Astrocyte (in vitro differentiated cells and primary cell): ENCODE measurements at regions not wholly inside any gene's neighbourhood (a gene's known extent, or its start where the extent isn't known, plus 50 kb on each side); places are given as distances from the start of the nearest gene placed in this dataset.

Source experiments
- DNase-seq: peaks from one replicate; pipeline ENCODE4 v3.0.0-alpha.2; 2010; ENCODE audit warnings: low read depth
- FAIRE-seq: peaks from 2 replicates; lab custom pipeline; 2011; peaks lifted over from hg19 to GRCh38; lab: Jason Lieb, UNC
- H2AFZ ChIP-seq: 2 replicates; pipeline ENCODE4 v1.6.0; 2012; ENCODE audit warnings: low read depth, low read length, inconsistent platforms
- H3K27ac ChIP-seq: 2 replicates; pipeline ENCODE4 v1.5.1; 2011; ENCODE audit warnings: low read depth, low read length, inconsistent platforms
- H3K27me3 ChIP-seq: 2 replicates; pipeline ENCODE4 v1.6.0; 2011; ENCODE audit warnings: low read length, inconsistent platforms; ENCODE audit not compliant: insufficient read depth
- H3K36me3 ChIP-seq: 2 replicates; pipeline ENCODE4 v1.5.1; 2011; ENCODE audit warnings: low read length, inconsistent platforms; ENCODE audit not compliant: insufficient read depth
- H3K4me1 ChIP-seq: 2 replicates; pipeline ENCODE4 v1.5.1; 2011; ENCODE audit warnings: low read length, inconsistent platforms; ENCODE audit not compliant: insufficient read depth
- H3K4me2 ChIP-seq: 2 replicates; pipeline ENCODE4 v1.6.0; 2012; ENCODE audit warnings: low read length, inconsistent platforms
- H3K4me3 ChIP-seq: 2 replicates; pipeline ENCODE4 v1.5.1; 2011; ENCODE audit warnings: low read depth, mild to moderate bottlenecking, low read length, inconsistent platforms; ENCODE audit not compliant: insufficient read depth
- H3K79me2 ChIP-seq: 2 replicates; pipeline ENCODE4 v1.6.0; 2012; ENCODE audit warnings: mild to moderate bottlenecking, low read length, inconsistent platforms; ENCODE audit not compliant: insufficient read depth
- H3K9ac ChIP-seq: 2 replicates; pipeline ENCODE4 v1.6.0; 2012; ENCODE audit warnings: mild to moderate bottlenecking, low read length, inconsistent platforms
- H3K9me3 ChIP-seq: 2 replicates; pipeline ENCODE4 v1.5.1; 2012; ENCODE audit warnings: low read depth, mild to moderate bottlenecking, low read length, inconsistent platforms; ENCODE audit not compliant: insufficient read depth
- H4K20me1 ChIP-seq: 2 replicates; pipeline ENCODE4 v1.6.0; 2012; ENCODE audit warnings: low read length, inconsistent platforms; ENCODE audit not compliant: insufficient read depth
- H3K27ac Mint-ChIP-seq: one replicate; pipeline ENCODE4 v1.8.0; 2021; ENCODE audit warnings: mild to moderate bottlenecking, mixed read lengths; ENCODE audit not compliant: unreplicated experiment
- H3K27me3 Mint-ChIP-seq: one replicate; pipeline ENCODE4 v1.8.0; 2021; ENCODE audit warnings: low read depth, mixed read lengths; ENCODE audit not compliant: unreplicated experiment
- H3K36me3 Mint-ChIP-seq: one replicate; pipeline ENCODE4 v1.8.0; 2021; ENCODE audit warnings: low read depth, mixed read lengths; ENCODE audit not compliant: unreplicated experiment
- H3K4me1 Mint-ChIP-seq: one replicate; pipeline ENCODE4 v1.8.0; 2021; ENCODE audit warnings: low read depth, mixed read lengths; ENCODE audit not compliant: unreplicated experiment
- H3K4me3 Mint-ChIP-seq: one replicate; pipeline ENCODE4 v1.8.0; 2021; ENCODE audit warnings: mild to moderate bottlenecking, moderate library complexity, mixed read lengths; ENCODE audit not compliant: unreplicated experiment
- H3K9me3 Mint-ChIP-seq: one replicate; pipeline ENCODE4 v1.8.0; 2021; ENCODE audit warnings: mild to moderate bottlenecking, mixed read lengths; ENCODE audit not compliant: unreplicated experiment
- EZH2 ChIP-seq: IDR thresholded peaks from 2 replicates; pipeline ENCODE4 v1.6.1; 2012; ENCODE audit warnings: mild to moderate bottlenecking, low read length, inconsistent platforms; ENCODE audit not compliant: insufficient read depth
- TF ChIP-seq, protein P1 (sequence below): IDR thresholded peaks from 2 replicates; pipeline ENCODE4 v1.5.1; 2011; ENCODE audit warnings: low read depth, mild to moderate bottlenecking, inconsistent platforms, low read length, moderate library complexity; ENCODE audit not compliant: insufficient read depth

DNA sequence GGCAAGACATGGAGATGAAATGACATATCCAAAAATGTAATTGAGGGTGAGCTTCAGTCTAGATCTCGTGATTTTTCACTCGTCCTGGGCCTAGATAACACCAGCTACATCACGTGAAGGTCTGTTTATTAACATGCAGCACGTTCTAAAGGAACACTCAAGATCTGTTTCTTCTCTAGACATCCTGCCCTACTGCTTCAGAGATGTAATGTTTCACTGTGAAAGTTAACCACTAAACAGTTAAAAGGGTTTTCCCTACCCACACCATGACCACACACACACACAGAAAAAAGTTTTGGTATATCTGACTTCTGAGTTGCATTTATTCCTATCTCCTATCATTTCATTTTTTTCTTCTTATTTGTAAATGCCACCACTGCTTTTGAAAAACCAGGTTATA is 52.3 kb upstream of the SMIM31 start:
- Histone ChIP-seq H3K36me3 (no peaks in the 10 kb centered on the region), H3K27ac (no peak overlapping the region), H3K9ac (no peak overlapping the region), H3K9me3 (no peaks in the 10 kb centered on the region), H3K79me2 (no peaks in the 10 kb centered on the region), H3K4me1 (no peaks in the 10 kb centered on the region), H4K20me1 (no peaks in the 10 kb centered on the region), H2AFZ (no peak overlapping the region), H3K4me2 (no peak overlapping the region), H3K4me3 (no peak overlapping the region), H3K27me3 (no peaks in the 10 kb centered on the region)
- Mint-ChIP-seq H3K36me3 (no peaks in the 10 kb centered on the region), H3K27ac (no peak overlapping the region), H3K4me1 (no peaks in the 10 kb centered on the region), H3K9me3 (peaks cover 2% of the 10 kb centered on the region), H3K4me3 (no peak overlapping the region), H3K27me3 (no peaks in the 10 kb centered on the region)
- TF ChIP-seq EZH2: no peak
- TF ChIP-seq, protein P1, sequence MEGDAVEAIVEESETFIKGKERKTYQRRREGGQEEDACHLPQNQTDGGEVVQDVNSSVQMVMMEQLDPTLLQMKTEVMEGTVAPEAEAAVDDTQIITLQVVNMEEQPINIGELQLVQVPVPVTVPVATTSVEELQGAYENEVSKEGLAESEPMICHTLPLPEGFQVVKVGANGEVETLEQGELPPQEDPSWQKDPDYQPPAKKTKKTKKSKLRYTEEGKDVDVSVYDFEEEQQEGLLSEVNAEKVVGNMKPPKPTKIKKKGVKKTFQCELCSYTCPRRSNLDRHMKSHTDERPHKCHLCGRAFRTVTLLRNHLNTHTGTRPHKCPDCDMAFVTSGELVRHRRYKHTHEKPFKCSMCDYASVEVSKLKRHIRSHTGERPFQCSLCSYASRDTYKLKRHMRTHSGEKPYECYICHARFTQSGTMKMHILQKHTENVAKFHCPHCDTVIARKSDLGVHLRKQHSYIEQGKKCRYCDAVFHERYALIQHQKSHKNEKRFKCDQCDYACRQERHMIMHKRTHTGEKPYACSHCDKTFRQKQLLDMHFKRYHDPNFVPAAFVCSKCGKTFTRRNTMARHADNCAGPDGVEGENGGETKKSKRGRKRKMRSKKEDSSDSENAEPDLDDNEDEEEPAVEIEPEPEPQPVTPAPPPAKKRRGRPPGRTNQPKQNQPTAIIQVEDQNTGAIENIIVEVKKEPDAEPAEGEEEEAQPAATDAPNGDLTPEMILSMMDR: no peak
- DNase-seq: no peak
- FAIRE-seq: no peak
